Ishikawa (cell line): ENCODE measurements at regions not wholly inside any gene's neighbourhood (a gene's known extent, or its start where the extent isn't known, plus 50 kb on each side); places are given as distances from the start of the nearest gene placed in this dataset.

Experiments
- EP300 ChIP-seq: IDR thresholded peaks from 2 replicates; pipeline ENCODE4 v1.6.1; 2012; ENCODE audit warnings: borderline replicate concordance
- YY1 ChIP-seq: IDR thresholded peaks from 2 replicates; pipeline ENCODE4 v1.6.1; 2012; ENCODE audit warnings: low read depth

GRCh38 chrX:40388441-40388840 lies 192.3 kb upstream of the ATP6AP2 start:
- TF ChIP-seq YY1: no peak
- no peak for TF ChIP-seq EP300
